ENCODE measurements at regions not wholly inside any gene's neighbourhood (a gene's known extent, or its start where the extent isn't known, plus 50 kb on each side); places are given as distances from the start of the nearest gene placed in this dataset.

GRCh38 chr20:7754102-7754501 lies 186.2 kb downstream of the HAO1 start:
- no peak for TF ChIP-seq TOX (CRISPR knock-in tag; IDR thresholded peaks at IDR 0.05; ENCODE audit: borderline replicate concordance)
- TF ChIP-seq CSDC2 (CRISPR knock-in tag; IDR thresholded peaks at IDR 0.05) = no peak
- TF ChIP-seq GLIS3 (CRISPR knock-in tag; IDR thresholded peaks at IDR 0.05) = no peak
- no peak for TF ChIP-seq TCF4 (CRISPR knock-in tag; IDR thresholded peaks at IDR 0.05; ENCODE audit: borderline replicate concordance)
- no peak for TF ChIP-seq ZFP3 (CRISPR knock-in tag; IDR thresholded peaks at IDR 0.05)
- TF ChIP-seq BACH2 (CRISPR knock-in tag; IDR thresholded peaks at IDR 0.05; ENCODE audit: borderline replicate concordance) = no peak
- no peak for TF ChIP-seq ISL1 (CRISPR knock-in tag; IDR thresholded peaks at IDR 0.05)
- no peak for TF ChIP-seq OSR1 (CRISPR knock-in tag; IDR thresholded peaks at IDR 0.05)
- TF ChIP-seq PATZ1 (CRISPR knock-in tag; IDR thresholded peaks at IDR 0.05; ENCODE audit: borderline replicate concordance) = no peak
- TF ChIP-seq ARNTL (CRISPR knock-in tag; IDR thresholded peaks at IDR 0.05; ENCODE audit: borderline replicate concordance, low read depth) = no peak
- no peak for TF ChIP-seq ESRRG (CRISPR knock-in tag; IDR thresholded peaks at IDR 0.05)
- no peak for TF ChIP-seq ZNF70 (CRISPR knock-in tag; IDR thresholded peaks at IDR 0.05)
- no peak for TF ChIP-seq RARB (CRISPR knock-in tag; IDR thresholded peaks at IDR 0.05)
- TF ChIP-seq, protein P1, sequence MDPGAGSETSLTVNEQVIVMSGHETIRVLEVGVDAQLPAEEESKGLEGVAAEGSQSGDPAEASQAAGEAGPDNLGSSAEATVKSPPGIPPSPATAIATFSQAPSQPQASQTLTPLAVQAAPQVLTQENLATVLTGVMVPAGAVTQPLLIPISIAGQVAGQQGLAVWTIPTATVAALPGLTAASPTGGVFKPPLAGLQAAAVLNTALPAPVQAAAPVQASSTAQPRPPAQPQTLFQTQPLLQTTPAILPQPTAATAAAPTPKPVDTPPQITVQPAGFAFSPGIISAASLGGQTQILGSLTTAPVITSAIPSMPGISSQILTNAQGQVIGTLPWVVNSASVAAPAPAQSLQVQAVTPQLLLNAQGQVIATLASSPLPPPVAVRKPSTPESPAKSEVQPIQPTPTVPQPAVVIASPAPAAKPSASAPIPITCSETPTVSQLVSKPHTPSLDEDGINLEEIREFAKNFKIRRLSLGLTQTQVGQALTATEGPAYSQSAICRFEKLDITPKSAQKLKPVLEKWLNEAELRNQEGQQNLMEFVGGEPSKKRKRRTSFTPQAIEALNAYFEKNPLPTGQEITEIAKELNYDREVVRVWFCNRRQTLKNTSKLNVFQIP (CRISPR knock-in tag; IDR thresholded peaks at IDR 0.05; ENCODE audit: borderline replicate concordance, low read depth) = no peak
- TF ChIP-seq, protein P2, sequence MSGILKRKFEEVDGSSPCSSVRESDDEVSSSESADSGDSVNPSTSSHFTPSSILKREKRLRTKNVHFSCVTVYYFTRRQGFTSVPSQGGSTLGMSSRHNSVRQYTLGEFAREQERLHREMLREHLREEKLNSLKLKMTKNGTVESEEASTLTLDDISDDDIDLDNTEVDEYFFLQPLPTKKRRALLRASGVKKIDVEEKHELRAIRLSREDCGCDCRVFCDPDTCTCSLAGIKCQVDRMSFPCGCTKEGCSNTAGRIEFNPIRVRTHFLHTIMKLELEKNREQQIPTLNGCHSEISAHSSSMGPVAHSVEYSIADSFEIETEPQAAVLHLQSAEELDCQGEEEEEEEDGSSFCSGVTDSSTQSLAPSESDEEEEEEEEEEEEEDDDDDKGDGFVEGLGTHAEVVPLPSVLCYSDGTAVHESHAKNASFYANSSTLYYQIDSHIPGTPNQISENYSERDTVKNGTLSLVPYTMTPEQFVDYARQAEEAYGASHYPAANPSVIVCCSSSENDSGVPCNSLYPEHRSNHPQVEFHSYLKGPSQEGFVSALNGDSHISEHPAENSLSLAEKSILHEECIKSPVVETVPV (CRISPR knock-in tag; IDR thresholded peaks at IDR 0.05) = no peak
- TF ChIP-seq ZNF8 (CRISPR knock-in tag; IDR thresholded peaks at IDR 0.05) = no peak
- no peak for TF ChIP-seq ZNF565 (CRISPR knock-in tag; conservative IDR thresholded peaks at IDR 0.05; ENCODE audit: low read depth)
- TF ChIP-seq, protein P3, sequence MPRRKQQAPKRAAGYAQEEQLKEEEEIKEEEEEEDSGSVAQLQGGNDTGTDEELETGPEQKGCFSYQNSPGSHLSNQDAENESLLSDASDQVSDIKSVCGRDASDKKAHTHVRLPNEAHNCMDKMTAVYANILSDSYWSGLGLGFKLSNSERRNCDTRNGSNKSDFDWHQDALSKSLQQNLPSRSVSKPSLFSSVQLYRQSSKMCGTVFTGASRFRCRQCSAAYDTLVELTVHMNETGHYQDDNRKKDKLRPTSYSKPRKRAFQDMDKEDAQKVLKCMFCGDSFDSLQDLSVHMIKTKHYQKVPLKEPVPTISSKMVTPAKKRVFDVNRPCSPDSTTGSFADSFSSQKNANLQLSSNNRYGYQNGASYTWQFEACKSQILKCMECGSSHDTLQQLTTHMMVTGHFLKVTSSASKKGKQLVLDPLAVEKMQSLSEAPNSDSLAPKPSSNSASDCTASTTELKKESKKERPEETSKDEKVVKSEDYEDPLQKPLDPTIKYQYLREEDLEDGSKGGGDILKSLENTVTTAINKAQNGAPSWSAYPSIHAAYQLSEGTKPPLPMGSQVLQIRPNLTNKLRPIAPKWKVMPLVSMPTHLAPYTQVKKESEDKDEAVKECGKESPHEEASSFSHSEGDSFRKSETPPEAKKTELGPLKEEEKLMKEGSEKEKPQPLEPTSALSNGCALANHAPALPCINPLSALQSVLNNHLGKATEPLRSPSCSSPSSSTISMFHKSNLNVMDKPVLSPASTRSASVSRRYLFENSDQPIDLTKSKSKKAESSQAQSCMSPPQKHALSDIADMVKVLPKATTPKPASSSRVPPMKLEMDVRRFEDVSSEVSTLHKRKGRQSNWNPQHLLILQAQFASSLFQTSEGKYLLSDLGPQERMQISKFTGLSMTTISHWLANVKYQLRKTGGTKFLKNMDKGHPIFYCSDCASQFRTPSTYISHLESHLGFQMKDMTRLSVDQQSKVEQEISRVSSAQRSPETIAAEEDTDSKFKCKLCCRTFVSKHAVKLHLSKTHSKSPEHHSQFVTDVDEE (CRISPR knock-in tag; IDR thresholded peaks at IDR 0.05) = no peak
- TF ChIP-seq PPARA (CRISPR knock-in tag; IDR thresholded peaks at IDR 0.05; ENCODE audit: borderline replicate concordance) = no peak
- TF ChIP-seq, protein P4, sequence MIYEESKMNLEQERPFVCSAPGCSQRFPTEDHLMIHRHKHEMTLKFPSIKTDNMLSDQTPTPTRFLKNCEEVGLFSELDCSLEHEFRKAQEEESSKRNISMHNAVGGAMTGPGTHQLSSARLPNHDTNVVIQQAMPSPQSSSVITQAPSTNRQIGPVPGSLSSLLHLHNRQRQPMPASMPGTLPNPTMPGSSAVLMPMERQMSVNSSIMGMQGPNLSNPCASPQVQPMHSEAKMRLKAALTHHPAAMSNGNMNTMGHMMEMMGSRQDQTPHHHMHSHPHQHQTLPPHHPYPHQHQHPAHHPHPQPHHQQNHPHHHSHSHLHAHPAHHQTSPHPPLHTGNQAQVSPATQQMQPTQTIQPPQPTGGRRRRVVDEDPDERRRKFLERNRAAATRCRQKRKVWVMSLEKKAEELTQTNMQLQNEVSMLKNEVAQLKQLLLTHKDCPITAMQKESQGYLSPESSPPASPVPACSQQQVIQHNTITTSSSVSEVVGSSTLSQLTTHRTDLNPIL (CRISPR knock-in tag; IDR thresholded peaks at IDR 0.05; ENCODE audit: low read depth) = no peak
- ATAC-seq = no peak

- TF ChIP-seq, protein P1 (CRISPR knock-in tag; IDR thresholded peaks at IDR 0.05; ENCODE audit: borderline replicate concordance, low read depth) = no peak
- TF ChIP-seq ZFP3 (CRISPR knock-in tag; IDR thresholded peaks at IDR 0.05) (no peak), ISL1 (CRISPR knock-in tag; IDR thresholded peaks at IDR 0.05) (no peak), ARNTL (CRISPR knock-in tag; IDR thresholded peaks at IDR 0.05; ENCODE audit: borderline replicate concordance, low read depth) (no peak), RARB (CRISPR knock-in tag; IDR thresholded peaks at IDR 0.05) (no peak), ZNF70 (CRISPR knock-in tag; IDR thresholded peaks at IDR 0.05) (no peak), PATZ1 (CRISPR knock-in tag; IDR thresholded peaks at IDR 0.05; ENCODE audit: borderline replicate concordance) (no peak), CSDC2 (CRISPR knock-in tag; IDR thresholded peaks at IDR 0.05) (no peak), BACH2 (CRISPR knock-in tag; IDR thresholded peaks at IDR 0.05; ENCODE audit: borderline replicate concordance) (no peak), ZNF565 (CRISPR knock-in tag; conservative IDR thresholded peaks at IDR 0.05; ENCODE audit: low read depth) (no peak)
- TF ChIP-seq, protein P2 (CRISPR knock-in tag; IDR thresholded peaks at IDR 0.05) = no peak
Measured at GRCh38 chr20:7758406-7758805, 181.9 kb downstream of the HAO1 start.

More at GRCh38 chr20:7758406-7758805, 181.9 kb downstream of the HAO1 start:
- no peak for ATAC-seq

All from SK-N-SH treated with all-trans-retinoic acid at 6 μM for 48 hours (cell line).